GM18909 (cell line): ENCODE measurements at regions not wholly inside any gene's neighbourhood (a gene's known extent, or its start where the extent isn't known, plus 50 kb on each side); places are given as distances from the start of the nearest gene placed in this dataset.

ENCODE experiments used
- ATAC-seq: cut with Tn5 transposase; IDR thresholded peaks from one replicate; pipeline ENCODE4 v1.9.1; 2021; ENCODE audit warnings: mild to moderate bottlenecking; ENCODE audit not compliant: unreplicated experiment, poor library complexity

GRCh38 chr21:28758042-28758882 lies 234.4 kb downstream of the LTN1 start:
- ATAC-seq: no peak

GRCh38 chr21:28754862-28755261 lies 237.8 kb downstream of the LTN1 start:
- ATAC-seq: no peak

DNA sequence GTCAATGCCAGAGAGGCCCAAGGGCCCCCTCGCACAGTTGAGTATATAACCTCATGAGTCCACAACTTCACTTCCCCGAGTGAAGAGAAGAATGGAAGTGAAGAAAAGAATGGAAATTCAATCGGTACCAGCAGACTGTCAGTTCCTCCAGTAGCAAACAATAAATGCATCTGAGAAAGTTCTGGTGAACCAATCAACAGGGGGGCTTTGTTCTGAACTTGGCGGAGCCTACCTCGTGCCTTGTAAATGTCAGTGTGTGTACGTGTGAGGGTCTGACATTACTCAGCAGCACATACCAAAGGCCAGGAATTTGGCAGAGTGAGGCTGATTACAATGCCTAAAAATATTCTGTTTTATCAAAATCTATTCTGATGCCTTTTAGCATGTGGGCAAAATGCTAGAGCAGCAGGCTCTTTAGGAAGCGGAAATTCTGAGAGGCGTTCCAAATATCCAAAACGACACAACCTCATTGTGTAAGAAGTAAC lies 238.5 kb downstream of the LTN1 start:
- no peak for ATAC-seq

GRCh38 chr21:28752131-28752530 lies 240.5 kb downstream of the LTN1 start:
- no peak for ATAC-seq

DNA sequence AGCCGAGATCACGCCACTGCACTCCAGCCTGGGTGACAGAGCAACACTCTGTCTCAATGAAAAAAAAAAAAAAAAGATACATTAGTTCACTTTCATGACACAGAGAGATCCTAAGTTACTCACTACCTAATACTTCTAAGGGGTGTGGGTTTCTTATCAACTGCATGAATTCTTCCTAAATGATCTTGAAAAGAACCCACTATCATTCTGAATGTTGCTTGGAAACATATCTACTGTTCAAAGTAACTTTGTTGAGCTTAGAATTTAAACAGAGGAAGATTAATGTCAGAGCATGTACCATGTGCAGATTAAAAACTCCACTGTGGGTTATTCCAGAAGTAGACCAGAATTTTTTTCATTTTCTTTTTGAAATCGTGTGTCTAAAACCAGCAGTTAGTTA lies 241.5 kb downstream of the LTN1 start:
- ATAC-seq: no peak

- ATAC-seq: no peak
Measured at GRCh38 chr21:28750565-28750964, 242.1 kb downstream of the LTN1 start.

GRCh38 chr21:28749536-28749935 lies 243.1 kb downstream of the LTN1 start:
- ATAC-seq: no peak

DNA sequence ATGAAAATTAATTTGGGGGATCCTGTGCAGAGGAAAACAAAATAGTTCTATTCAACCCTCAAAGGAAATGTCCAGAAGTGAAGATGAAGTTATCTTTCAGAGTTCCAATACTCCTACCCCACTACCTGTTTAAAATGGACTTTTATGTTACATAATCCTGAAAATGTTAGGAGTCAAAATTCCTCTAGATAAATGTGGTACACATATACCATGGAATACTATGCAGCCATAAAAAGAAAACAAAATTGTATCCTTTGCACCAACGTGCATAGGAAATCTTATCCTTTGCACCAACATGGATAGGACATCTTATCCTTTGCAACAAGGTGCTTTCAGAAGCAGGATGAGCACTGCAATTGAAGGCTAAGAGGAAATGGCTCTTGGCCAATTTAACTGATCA lies 245.2 kb downstream of the LTN1 start:
- ATAC-seq: no peak

GRCh38 chr21:28746166-28746565 lies 246.5 kb downstream of the LTN1 start:
- ATAC-seq: no peak

GRCh38 chr21:28745131-28746016 lies 247.3 kb downstream of the LTN1 start:
- ATAC-seq: peak; percentile 89

GRCh38 chr21:28743723-28744122 lies 249.0 kb downstream of the LTN1 start:
- no peak for ATAC-seq

GRCh38 chr21:28742527-28742926 lies 250.2 kb downstream of the LTN1 start:
- ATAC-seq: no peak

DNA sequence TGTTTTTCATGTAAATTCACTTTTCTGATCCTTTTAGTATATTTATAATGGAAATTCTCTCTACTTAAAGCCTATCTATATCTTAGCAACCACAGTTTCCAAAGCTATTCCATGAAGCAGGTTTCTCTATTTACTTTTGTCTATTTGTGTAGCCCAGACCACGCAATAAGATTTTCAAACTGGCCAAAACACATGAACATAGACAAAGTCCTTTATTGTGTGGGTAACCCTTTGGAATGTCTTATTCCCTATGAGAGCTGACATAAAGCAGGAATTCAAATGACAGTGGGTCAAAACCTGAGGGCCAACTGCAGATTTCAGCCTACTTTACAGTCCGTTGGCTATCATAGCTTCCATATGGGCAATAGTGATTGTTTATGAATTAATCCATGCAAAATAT lies 252.6 kb downstream of the LTN1 start:
- ATAC-seq: no peak

GRCh38 chr21:28738882-28739281 lies 253.8 kb downstream of the LTN1 start:
- ATAC-seq: no peak

- ATAC-seq: no peak
Measured at GRCh38 chr21:28738420-28738704, 254.3 kb downstream of the LTN1 start.

DNA sequence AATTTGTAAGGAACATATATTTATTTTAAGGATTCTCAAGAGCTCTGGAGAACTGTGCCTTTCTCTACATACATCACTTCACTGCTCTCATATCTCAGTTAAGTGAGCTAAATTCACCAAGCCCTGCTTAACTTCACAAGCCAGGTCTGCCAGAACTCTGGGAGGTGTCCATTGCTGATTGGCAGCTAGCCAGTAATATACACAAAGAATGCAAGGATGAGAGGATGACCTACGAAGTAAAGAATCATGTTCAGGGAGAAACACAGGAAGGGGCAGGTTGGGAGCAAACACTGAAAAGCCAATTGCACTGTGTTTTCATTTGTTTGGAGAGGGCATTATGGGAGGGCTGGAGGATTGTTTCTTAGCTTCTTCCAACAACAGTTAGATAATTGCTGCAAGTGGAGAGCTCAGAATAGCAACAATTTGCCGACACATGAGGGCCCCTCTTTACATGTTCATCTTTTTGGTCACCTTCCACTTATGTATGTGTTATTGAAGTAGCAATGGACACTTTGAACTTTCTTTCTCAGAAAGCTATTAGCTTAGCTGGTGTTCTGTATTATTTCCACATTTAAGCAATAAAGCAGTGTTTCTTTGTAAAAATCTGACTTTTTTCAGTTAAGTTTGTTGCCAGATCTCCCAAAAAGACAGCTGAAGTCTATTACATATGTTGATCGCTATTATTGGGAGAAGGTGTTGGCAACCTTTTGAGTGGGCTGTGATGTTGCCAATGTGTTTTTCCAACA lies 254.8 kb downstream of the LTN1 start:
- ATAC-seq: no peak

- ATAC-seq: no peak
Measured at GRCh38 chr21:28734522-28735175, 258.0 kb downstream of the LTN1 start.

DNA sequence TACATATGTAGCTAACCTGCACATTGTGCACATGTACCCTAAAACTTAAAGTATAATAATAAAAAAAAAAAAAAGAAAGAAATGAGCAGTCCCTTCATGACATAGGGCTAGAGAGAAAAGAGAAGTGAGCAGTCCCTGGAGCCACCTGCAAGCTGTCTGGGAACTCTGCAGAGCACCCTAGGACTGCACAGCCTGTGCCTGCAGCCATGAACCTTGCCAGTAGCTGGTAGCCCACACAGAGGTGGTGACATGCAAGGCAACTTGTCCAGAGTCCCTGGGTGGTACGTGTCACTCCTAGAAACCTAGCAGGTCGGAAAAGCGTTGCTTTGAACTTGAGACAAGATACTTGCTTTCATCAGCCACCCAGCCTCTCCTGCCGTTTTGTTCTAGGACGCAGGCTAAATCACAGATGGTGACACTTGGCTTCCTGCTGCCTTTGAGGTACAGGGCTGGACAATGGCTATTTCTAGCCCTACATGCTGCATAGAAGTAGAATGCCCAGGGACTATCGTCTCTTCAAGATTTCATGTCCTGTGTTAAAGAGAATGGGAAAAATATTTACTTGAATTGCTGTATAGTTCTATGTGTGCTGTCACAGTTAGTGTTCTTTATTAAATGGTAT lies 260.9 kb downstream of the LTN1 start:
- ATAC-seq: no peak

DNA sequence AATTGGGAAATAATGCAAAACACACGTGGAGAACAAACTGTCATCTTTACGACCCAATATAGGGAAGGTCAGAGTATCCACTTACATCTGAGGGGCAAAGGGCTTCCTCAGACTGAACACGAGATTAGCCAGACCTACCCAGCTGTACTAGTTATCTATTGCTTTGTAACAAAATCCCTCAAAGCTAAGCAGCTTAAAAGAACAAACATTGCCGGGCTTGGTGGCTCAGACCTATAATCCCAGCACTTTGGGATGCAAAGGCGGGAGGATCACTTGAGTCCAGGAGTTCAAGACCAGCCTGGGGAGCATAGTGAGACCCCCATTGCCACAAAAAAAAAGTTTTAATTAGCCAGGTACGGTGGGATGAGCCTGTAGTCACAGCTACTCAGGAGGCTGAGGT lies 262.8 kb downstream of the LTN1 start:
- ATAC-seq: no peak

GRCh38 chr21:28727809-28728208 lies 264.9 kb downstream of the LTN1 start:
- ATAC-seq: no peak
